Loucy (cell line): ENCODE measurements at regions not wholly inside any gene's neighbourhood (a gene's known extent, or its start where the extent isn't known, plus 50 kb on each side); places are given as distances from the start of the nearest gene placed in this dataset.
A peak's percentile ranks its signal among the peaks of the same experiment; 100 is the strongest.

Source experiments
- H2AFZ ChIP-seq: fragments of 200-600 bp; sonication (generic); 2 replicates; pipeline ENCODE4 v1.6.0; 2016; ENCODE audit warnings: antibody characterized with exemption, mild to moderate bottlenecking, low read length, moderate library complexity
- H3F3A ChIP-seq: fragments of 200-600 bp; 2 replicates; pipeline ENCODE4 v1.6.0; 2016; ENCODE audit warnings: antibody characterized with exemption, low read depth, mild to moderate bottlenecking
- H3K27me3 ChIP-seq: fragments of 200-600 bp; sonication (generic); 2 replicates; pipeline ENCODE4 v1.6.1; 2014; ENCODE audit warnings: low read length, mild to moderate bottlenecking; ENCODE audit not compliant: insufficient read depth, poor library complexity, severe bottlenecking
- H3K36me3 ChIP-seq: fragments of 200-600 bp; sonication (generic); 2 replicates; pipeline ENCODE4 v1.6.1; 2016; ENCODE audit warnings: low read length; ENCODE audit not compliant: insufficient read depth
- H3K4me1 ChIP-seq: fragments of 200-600 bp; sonication (generic); 2 replicates; pipeline ENCODE4 v1.5.1; 2014; ENCODE audit warnings: low read length, mild to moderate bottlenecking; ENCODE audit not compliant: insufficient read depth, poor library complexity, severe bottlenecking
- H3K4me2 ChIP-seq: fragments of 200-600 bp; sonication (generic); 2 replicates; pipeline ENCODE4 v1.6.0; 2014; ENCODE audit warnings: antibody characterized with exemption, low read length, low read depth, mild to moderate bottlenecking; ENCODE audit not compliant: poor library complexity, severe bottlenecking
- H3K4me3 ChIP-seq: fragments of 200-600 bp; sonication (generic); 2 replicates; pipeline ENCODE4 v1.5.1; 2014; ENCODE audit warnings: low read length, mild to moderate bottlenecking, mixed read lengths; ENCODE audit not compliant: poor library complexity, severe bottlenecking
- H3K79me2 ChIP-seq: fragments of 200-600 bp; sonication (generic); 2 replicates; pipeline ENCODE4 v1.6.1; 2014; ENCODE audit warnings: low read length; ENCODE audit not compliant: insufficient read depth
- H3K9ac ChIP-seq: fragments of 200-600 bp; sonication (generic); 2 replicates; pipeline ENCODE4 v1.6.0; 2014; ENCODE audit warnings: mild to moderate bottlenecking, low read depth, low read length, moderate library complexity; ENCODE audit not compliant: poor library complexity, severe bottlenecking
- H3K9me2 ChIP-seq: fragments of 200-600 bp; sonication (generic); replicated peaks from 2 replicates; pipeline ENCODE4 v1.6.1; 2016; ENCODE audit warnings: low read depth, low read length, mixed read lengths
- H3K9me3 ChIP-seq: fragments of 200-600 bp; sonication (generic); 2 replicates; pipeline ENCODE4 v1.6.1; 2014; ENCODE audit warnings: mild to moderate bottlenecking, antibody characterized with exemption, low read length, low read depth; ENCODE audit not compliant: insufficient read depth
- H4K20me1 ChIP-seq: fragments of 200-600 bp; sonication (generic); 2 replicates; pipeline ENCODE4 v1.6.0; 2014; ENCODE audit warnings: antibody characterized with exemption, low read length, mild to moderate bottlenecking; ENCODE audit not compliant: insufficient read depth, poor library complexity, severe bottlenecking
- CTCF ChIP-seq: fragments of 200-600 bp; sonication (generic); conservative IDR thresholded peaks from 2 replicates; pipeline ENCODE4 v1.5.1; 2014; ENCODE audit warnings: mild to moderate bottlenecking, antibody characterized with exemption, low read length
- EZH2phosphoT487 ChIP-seq: fragments of 200-600 bp; IDR thresholded peaks from 2 replicates; pipeline ENCODE4 v1.6.1; 2018; ENCODE audit warnings: antibody characterized with exemption, mild to moderate bottlenecking, moderate library complexity, borderline replicate concordance

- Histone ChIP-seq H3K4me2 (peak overlapping the region; percentile 54), H4K20me1 (no peaks in the 10 kb centered on the region), H3F3A (0 out of 2 replicates have a peak, but pooled peaks cover 5% of the 10 kb centered on the region), H3K27me3 (no peaks in the 10 kb centered on the region), H3K79me2 (no peaks in the 10 kb centered on the region), H3K9ac (peak overlapping the region; percentile 12), H3K4me3 (peak overlapping the region; percentile 26), H3K9me2 (no peaks in the 10 kb centered on the region), H3K36me3 (no peaks in the 10 kb centered on the region), H3K4me1 (peaks cover 30% of the 10 kb centered on the region), H3K9me3 (peaks cover 6% of the 10 kb centered on the region; the same call in 1 of the 2 replicates), H2AFZ (peak overlapping the region; percentile 80)
- TF ChIP-seq CTCF (no peak), EZH2phosphoT487 (no peak)
Measured at GRCh38 chr2:181806039-181806392, 85.5 kb upstream of the ITPRID2 start.

- Histone ChIP-seq H3K4me3 (no peak overlapping the region), H3K9me2 (no peaks in the 10 kb centered on the region), H3K4me2 (no peak overlapping the region), H3K4me1 (peaks cover 45% of the 10 kb centered on the region), H3K27me3 (no peaks in the 10 kb centered on the region), H3F3A (0 out of 2 replicates have a peak, but pooled peaks cover 5% of the 10 kb centered on the region), H2AFZ (no peak overlapping the region), H3K9me3 (peaks cover 1% of the 10 kb centered on the region; the same call in 1 of the 2 replicates), H3K9ac (no peak overlapping the region), H3K79me2 (no peaks in the 10 kb centered on the region), H4K20me1 (no peaks in the 10 kb centered on the region), H3K36me3 (no peaks in the 10 kb centered on the region)
- TF ChIP-seq CTCF (no peak), EZH2phosphoT487 (no peak)
Measured at GRCh38 chr2:181807526-181807925, 84.0 kb upstream of the ITPRID2 start.

- no peak overlapping the region for H3K9ac ChIP-seq
- H2AFZ ChIP-seq: peak overlapping the region; percentile 66; the same call in 1 of the 2 replicates
- H3K9me3 ChIP-seq: no peaks in the 10 kb centered on the region
- H4K20me1 ChIP-seq: no peaks in the 10 kb centered on the region
- H3K4me2 ChIP-seq: peak overlapping the region; percentile 18
- TF ChIP-seq CTCF (no peak), EZH2phosphoT487 (no peak)
- H3K36me3 ChIP-seq: no peaks in the 10 kb centered on the region
- peaks cover 47% of the 10 kb centered on the region for H3K4me1 ChIP-seq
- no peaks in the 10 kb centered on the region for H3K79me2 ChIP-seq
- no peaks in the 10 kb centered on the region for H3K9me2 ChIP-seq
- no peaks in the 10 kb centered on the region for H3K27me3 ChIP-seq
- 0 out of 2 replicates have a peak, but pooled peaks cover 3% of the 10 kb centered on the region for H3F3A ChIP-seq
- no peak overlapping the region for H3K4me3 ChIP-seq
Measured at GRCh38 chr2:181810823-181811695, 80.5 kb upstream of the ITPRID2 start.
